NCI-H187 (cell line): ENCODE measurements at regions not wholly inside any gene's neighbourhood (a gene's known extent, or its start where the extent isn't known, plus 50 kb on each side); places are given as distances from the start of the nearest gene placed in this dataset.

ENCODE experiments used
- DNase-seq, 2 experiments: peaks; one replicate each; lab custom pipeline; 2025; lab: John Stamatoyannopoulos, UW

- DNase-seq: no peak
These were observed 59.4 kb upstream of the E2F7 start for GRCh38 chr12:77124767-77125166.

- DNase-seq: no peak
These were observed 57.3 kb upstream of the E2F7 start for GRCh38 chr12:77122661-77123060.

- no peak for DNase-seq
These were observed 56.9 kb upstream of the E2F7 start for GRCh38 chr12:77122236-77122635.

- DNase-seq: no peak
These were observed 55.1 kb upstream of the E2F7 start for GRCh38 chr12:77120156-77121085.

- no peak for DNase-seq
These were observed 53.3 kb upstream of the E2F7 start for GRCh38 chr12:77118696-77119095.

GRCh38 chr12:77116277-77116676 is 50.9 kb upstream of the E2F7 start:
- DNase-seq: no peak

GRCh38 chr12:77115471-77115870 is 50.1 kb upstream of the E2F7 start:
- no peak for DNase-seq
